ENCODE measurements at regions not wholly inside any gene's neighbourhood (a gene's known extent, or its start where the extent isn't known, plus 50 kb on each side); places are given as distances from the start of the nearest gene placed in this dataset.

DNA sequence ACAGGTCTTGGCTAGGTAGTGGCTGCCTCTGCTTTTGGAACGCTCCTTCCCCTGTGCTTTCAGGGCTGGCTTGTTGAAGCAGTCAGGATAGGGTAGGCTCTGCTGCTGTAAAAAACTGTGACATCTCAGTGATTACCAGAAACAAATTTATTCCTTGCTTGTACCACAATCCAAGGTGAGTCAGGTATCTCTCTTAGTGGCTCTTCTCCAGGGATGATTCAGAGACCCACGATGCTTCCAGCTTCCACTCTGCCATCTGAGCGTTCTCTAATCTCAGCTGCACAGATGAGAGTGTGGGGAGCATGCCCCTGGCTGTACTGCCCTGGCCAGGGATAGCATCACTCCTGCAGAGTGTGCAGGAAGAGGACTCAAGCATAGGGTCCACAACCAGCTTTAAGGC, 174.9 kb downstream of the VAPA start:
- H4K5ac ChIP-seq (ENCODE audit: insufficient read length, low read depth, low read length): no peak overlapping the region
- H3T11ph ChIP-seq (ENCODE audit: low read length): no peak overlapping the region
- H3K9me3 ChIP-seq (ENCODE audit: control insufficient read depth, low read depth, low read length): peaks cover under 1% of the 10 kb centered on the region
- WGBS (ENCODE audit: extremely low coverage, insufficient read length, low lambda C conversion rate): no CpG with 5 or more reads among the region's 3 CpGs
- H3K9ac ChIP-seq (ENCODE audit: extremely low read depth, insufficient read length, low read length): no peak overlapping the region
- peaks cover 17 to 24% of the 10 kb centered on the region in 2 experiments for H3K9me3 Mint-ChIP-seq
- H3K4me1 ChIP-seq (ENCODE audit: insufficient read depth, low read length): no peaks in the 10 kb centered on the region; the same call in 1 of the 2 replicates
- peak overlapping the region in 1 of 3 experiments; percentile 20; a peak in 1 of 7 replicates for H3K27ac Mint-ChIP-seq
- no peaks in the 10 kb centered on the region for H4K20me1 ChIP-seq (ENCODE audit: control insufficient read depth, insufficient read depth, insufficient read length)
- H3K79me1 ChIP-seq (ENCODE audit: insufficient read depth, low read depth, low read length, poor library complexity, severe bottlenecking): no peaks in the 10 kb centered on the region
- no peak overlapping the region for H2BK12ac ChIP-seq (ENCODE audit: insufficient read length, low read depth, low read length)
- no peak overlapping the region for H3K18ac ChIP-seq (ENCODE audit: insufficient read length, low read depth, low read length)
- no peak for DNase-seq
- no peak overlapping the region for H3K27ac ChIP-seq (ENCODE audit: insufficient read length, low read depth, low read length)
- H2AFZ ChIP-seq (ENCODE audit: low read length): no peak overlapping the region
- H3K27me3 Mint-ChIP-seq (ENCODE audit: low read depth): no peaks in the 10 kb centered on the region; the same call in 1 of the 2 replicates
- H3K23me2 ChIP-seq (ENCODE audit: insufficient read length, low read depth, low read length, poor library complexity, severe bottlenecking): no peaks in the 10 kb centered on the region
- H3K4me2 ChIP-seq (ENCODE audit: insufficient read depth, insufficient read length, low read length): no peak overlapping the region
- no peak overlapping the region for H3K56ac ChIP-seq (ENCODE audit: insufficient read length, low read depth, low read length)
- H3K79me2 ChIP-seq (ENCODE audit: insufficient read depth, low read length): no peaks in the 10 kb centered on the region
- H2BK15ac ChIP-seq (ENCODE audit: low read depth, low read length): no peak overlapping the region
- H3K36me3 Mint-ChIP-seq (ENCODE audit: insufficient read depth in 1 of 3, low read depth in 3 of 3): peaks cover 0 to 25% (median under 1%) of the 10 kb centered on the region in 3 experiments; a peak in 4 of 7 replicates
- H4K8ac ChIP-seq (replicated peaks; ENCODE audit: insufficient read length, low read depth, low read length): no peak overlapping the region
- no peak overlapping the region for H2BK5ac ChIP-seq (ENCODE audit: insufficient read length, low read length)
- H2AK5ac ChIP-seq (ENCODE audit: insufficient read length, low read length): no peak overlapping the region
- H2BK20ac ChIP-seq (ENCODE audit: low read depth, low read length, poor library complexity, severe bottlenecking): no peak overlapping the region
- H3K4ac ChIP-seq (ENCODE audit: low read depth, low read length): no peak overlapping the region
- no peak overlapping the region for H2BK120ac ChIP-seq (ENCODE audit: low read depth, low read length, poor library complexity, severe bottlenecking)
- H3K23ac ChIP-seq (ENCODE audit: insufficient read length, low read depth, low read length): no peak overlapping the region
- no peak overlapping the region for H3K14ac ChIP-seq (ENCODE audit: insufficient read depth, low read length)
- H3K4me3 Mint-ChIP-seq: no peak overlapping the region
- peaks cover 46 to 47% of the 10 kb centered on the region in 2 experiments for H3K4me1 Mint-ChIP-seq
- no peak overlapping the region for H4K91ac ChIP-seq (ENCODE audit: insufficient read length, low read depth, low read length)
- no peaks in the 10 kb centered on the region for H3K27me3 ChIP-seq (ENCODE audit: insufficient read depth, low read length)
- TF ChIP-seq CTCF (conservative IDR thresholded peaks at IDR 0.05): no peak

Measured in H9 (cell line).